ENCODE measurements at regions not wholly inside any gene's neighbourhood (a gene's known extent, or its start where the extent isn't known, plus 50 kb on each side); places are given as distances from the start of the nearest gene placed in this dataset.
A peak's percentile ranks its signal among the peaks of the same experiment; 100 is the strongest.

GRCh38 chr2:6425032-6425431 is 440.7 kb downstream of the CMPK2 start:
- DNase-seq: no peak

GRCh38 chr2:6429210-6429986 is 436.3 kb downstream of the CMPK2 start:
- DNase-seq: no peak

DNA sequence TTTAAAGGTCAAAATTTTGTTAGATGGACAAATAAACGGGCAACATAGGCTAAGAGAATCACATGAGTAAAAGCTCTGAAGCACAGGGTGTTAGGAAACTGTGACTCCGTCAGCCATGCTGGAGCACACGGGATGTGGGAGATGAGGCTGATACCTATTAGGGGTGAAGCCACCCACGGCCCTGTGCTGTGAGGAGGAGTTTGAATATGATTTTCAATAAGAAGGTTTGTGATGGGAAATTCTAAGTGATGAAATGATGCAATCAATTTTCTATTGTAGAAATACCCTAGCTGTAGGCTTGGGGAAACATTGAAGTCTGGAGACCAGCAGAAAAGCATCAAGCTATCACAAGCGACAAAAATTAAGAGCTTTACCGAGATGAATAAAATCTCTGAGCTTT is 431.3 kb downstream of the CMPK2 start:
- DNase-seq: no peak

- no peak for DNase-seq
Measured at GRCh38 chr2:6441800-6442199, 423.9 kb downstream of the CMPK2 start.

- no peak for DNase-seq
Measured at GRCh38 chr2:6442252-6442985, 423.3 kb downstream of the CMPK2 start.

GRCh38 chr2:6443061-6443823 is 422.5 kb downstream of the CMPK2 start:
- no peak for DNase-seq

DNA sequence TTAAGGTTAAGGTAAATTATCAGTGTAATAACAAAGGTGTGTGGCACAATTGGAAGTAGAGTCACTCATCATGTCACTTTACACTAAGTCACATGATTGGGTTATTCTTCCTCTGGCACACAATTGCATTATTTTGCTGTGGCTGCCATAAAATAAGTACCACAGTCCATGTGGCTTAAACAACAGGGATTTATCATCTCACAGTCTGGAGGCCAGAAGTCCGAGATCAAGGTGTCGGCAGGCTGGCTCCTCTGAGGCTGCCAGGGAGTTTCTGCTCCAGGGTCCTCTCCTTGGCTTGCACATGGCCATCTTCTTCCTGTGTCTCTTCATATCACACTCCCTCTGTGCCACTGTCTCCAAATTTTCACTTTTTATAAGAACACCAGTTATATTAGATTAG is 421.2 kb downstream of the CMPK2 start:
- DNase-seq: no peak

GRCh38 chr2:6445156-6445555 is 420.6 kb downstream of the CMPK2 start:
- DNase-seq: no peak

DNA sequence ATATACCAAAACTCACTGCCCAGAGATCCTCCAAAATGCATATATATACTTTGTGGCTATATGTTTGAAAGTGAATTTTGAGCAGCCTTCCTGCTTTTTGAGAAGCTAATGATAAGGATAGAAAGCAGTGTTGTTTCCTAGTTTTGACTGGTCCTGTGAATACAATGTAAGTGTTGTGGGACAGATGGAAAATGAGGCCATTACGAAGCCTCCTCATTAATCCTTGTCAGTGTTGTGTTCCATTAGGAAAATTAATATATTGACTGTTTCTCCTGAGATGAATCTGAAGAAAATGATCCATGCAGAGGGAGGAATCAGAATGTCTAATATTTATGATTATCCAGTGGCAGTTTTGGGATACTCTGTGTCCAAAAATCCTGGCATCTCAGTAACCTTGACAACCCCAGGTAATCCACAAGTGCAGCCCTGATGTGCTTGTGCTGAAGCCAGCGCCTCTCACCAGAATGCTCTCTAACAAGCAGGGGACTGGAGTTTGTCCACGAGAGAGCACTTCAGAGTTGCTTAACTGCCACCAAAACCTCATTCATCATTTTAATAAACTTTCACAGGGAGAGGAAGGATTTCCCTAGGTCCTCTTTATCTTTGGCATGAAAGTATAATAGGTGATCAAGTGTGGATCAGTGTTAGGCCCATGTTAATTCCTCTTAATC is 418.6 kb downstream of the CMPK2 start:
- DNase-seq: no peak

DNA sequence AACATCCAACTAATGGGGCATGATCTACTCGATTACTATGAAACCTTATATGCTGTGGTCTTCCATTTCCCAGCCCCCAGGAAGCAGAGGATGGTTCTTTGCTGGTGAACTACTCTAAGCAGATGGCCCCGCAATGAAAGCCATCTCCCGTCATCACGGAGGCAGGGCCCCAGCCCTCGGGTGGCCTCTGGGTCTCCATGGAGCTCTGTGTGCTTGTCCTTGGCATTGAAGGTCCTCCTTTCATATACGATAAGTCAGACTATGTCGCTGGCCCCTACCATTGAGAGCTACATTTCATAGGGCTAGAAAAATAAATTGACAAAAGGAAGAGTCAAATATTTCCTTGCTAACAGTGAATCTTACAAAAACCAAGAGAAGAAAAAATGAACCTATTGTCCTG is 416.8 kb downstream of the CMPK2 start:
- no peak for DNase-seq

- no peak for DNase-seq
Measured at GRCh38 chr2:6449343-6449742, 416.4 kb downstream of the CMPK2 start.

GRCh38 chr2:6452702-6453481 is 412.8 kb downstream of the CMPK2 start:
- peak; percentile 1 for DNase-seq

DNA sequence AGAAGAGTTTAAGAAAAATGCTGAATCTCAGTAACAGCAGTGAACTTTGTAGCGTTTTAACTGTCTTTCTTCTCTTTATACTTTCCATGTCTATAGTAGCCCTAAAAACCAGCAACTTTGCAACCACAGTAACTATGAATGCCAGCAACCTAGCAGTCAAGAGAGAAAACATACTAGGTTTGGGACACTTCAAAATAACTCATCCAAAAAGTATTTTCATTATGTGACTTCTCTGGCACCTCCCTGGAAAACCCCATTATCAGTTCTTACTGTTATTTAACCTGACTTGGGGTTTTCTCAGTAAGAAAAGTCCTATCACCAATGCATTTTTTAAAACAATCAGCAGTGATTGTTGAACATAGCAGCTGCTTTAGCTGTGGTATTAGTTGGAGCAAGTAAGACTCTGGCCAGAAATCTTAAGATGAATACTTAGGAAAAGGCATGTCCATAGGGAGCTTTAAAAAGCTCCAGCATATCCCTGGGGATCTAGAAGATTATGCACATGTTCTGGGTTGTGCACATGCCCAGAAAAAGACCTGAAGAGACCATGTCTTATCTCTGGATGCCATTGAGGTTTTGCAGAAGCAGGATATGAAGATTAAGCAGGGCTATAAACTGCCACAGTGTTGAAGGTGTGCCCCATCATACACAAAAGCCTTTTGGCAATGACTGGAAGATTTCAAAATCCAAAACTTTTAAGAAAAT is 411.3 kb downstream of the CMPK2 start:
- no peak for DNase-seq

DNA sequence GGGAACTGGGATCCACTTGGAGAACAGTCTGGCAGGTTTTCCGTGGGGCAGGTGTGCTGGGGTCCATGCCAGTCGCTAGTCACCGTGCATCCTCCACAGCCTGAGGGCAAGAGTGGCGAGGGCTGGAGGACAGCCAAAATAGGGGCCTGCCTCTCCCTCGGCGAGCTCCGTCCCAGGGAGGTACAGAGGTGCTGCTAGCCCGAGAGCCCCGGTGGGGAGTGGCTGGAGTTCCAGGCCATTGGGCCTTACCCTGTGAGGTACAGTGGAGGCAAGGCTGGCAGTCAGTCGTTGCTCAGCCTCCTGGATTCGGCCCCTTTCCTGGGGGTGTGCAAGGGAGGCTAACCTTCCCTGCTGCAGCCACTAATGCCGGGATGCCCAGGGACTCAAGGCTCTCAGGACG is 406.6 kb downstream of the CMPK2 start:
- DNase-seq: no peak

- DNase-seq: no peak
Measured at GRCh38 chr2:6470518-6470917, 395.2 kb downstream of the CMPK2 start.

DNA sequence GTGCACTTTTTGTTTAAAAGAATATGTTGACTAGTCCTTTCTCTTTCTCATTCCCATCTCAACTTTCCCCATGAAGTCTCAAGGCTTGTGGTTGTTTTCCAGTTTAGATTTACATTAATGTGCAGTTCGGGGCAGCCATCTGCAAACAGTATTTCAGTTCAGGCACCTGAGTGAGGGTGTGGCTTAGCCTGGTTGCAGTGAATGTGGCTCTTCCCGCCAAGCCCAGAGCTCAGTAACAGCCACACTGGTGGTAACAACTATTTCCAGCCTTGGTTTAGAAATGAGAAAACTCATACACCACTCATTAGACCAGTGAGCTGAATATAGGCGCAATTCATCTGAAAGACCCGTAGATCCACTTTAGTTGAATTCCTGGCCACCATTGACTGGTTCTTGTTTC is 394.3 kb downstream of the CMPK2 start:
- no peak for DNase-seq

DNA sequence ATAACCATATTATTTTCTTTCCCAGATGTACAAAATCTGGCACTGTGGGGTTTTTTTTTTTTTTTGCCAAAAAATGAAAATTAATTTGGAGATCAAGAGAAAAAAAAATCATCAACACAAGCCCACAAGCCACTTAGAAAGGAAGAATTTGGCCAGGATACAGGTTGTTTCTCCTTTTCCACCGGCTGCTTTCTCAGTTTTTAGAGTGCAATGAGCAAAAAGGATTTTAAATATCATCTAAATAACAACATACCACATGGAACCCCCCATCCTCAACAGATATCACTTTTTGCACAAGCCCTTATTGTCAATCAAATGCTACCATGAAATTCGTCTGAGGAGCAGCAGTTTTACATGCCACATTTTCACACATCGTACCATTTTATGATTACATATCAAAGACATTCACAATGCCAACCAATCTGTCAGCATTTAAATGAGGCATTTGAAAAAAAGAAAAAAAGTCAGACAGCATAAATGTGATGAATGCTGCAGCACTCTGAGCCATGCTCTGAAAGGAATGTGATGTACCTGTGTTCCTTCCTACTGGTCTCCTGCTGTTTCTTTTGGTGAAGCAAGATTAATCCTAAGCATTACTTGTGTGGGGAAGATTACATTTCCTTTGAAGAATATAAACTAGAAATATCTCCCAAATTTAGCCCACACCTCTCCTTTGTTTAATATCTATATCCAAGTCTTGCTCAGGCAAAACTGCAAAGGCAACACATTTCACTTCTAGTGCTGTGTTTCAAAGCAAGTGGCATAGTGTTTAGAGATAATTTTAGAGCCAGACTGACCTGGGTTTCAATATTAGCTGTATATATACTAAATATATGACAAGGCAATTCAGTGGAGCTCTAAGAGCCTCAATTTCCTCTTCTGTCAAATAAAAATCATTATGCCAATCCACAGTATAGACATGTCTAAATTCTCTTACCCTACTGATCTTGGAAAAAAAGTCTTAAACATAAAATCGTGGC is 391.3 kb downstream of the CMPK2 start:
- no peak for DNase-seq

DNA sequence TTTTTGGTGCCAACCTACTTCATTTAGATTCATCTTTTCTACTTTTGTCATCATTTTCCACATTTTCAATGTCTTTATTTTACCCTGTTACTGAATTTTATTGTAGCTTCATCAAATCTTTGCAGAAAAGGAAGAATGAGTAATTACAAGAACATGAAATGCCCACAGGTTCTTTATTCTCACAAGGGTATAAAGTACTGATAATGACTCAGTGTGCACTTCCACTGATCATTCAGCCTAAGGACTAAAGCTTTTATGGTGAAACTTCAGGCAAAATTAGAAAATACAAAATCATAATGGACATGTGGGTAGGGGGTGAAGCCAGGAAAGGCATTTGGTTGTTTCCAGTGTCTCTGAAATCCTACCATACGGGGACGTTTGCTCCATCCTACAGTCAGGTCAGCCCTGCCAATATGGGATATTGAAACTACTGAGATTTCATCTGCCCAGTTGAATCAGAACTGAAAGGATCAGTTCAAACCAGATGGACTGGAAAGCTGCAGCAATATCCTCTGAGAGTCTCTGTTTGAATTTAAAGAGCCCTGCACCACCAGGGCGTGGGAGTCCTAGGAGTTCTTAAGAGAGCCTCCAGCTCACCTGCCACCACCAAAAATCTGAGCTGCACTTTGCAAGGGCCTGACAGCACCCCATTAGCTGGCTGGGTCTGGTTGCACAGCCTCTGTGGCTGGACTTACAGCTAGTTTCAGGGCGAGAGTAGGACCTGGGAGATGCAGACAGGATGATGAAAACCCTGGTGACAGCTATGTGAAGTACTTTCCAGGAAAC is 390.4 kb downstream of the CMPK2 start:
- DNase-seq: no peak

GRCh38 chr2:6480514-6480913 is 385.2 kb downstream of the CMPK2 start:
- DNase-seq: no peak

- no peak for DNase-seq
Measured at GRCh38 chr2:6482256-6482655, 383.5 kb downstream of the CMPK2 start.

Measured in OCI-M1 (cell line).